NCI-H2171 (cell line): ENCODE measurements at regions not wholly inside any gene's neighbourhood (a gene's known extent, or its start where the extent isn't known, plus 50 kb on each side); places are given as distances from the start of the nearest gene placed in this dataset.

Experiments used
- DNase-seq: peaks from one replicate; lab custom pipeline; 2025; lab: John Stamatoyannopoulos, UW

DNA sequence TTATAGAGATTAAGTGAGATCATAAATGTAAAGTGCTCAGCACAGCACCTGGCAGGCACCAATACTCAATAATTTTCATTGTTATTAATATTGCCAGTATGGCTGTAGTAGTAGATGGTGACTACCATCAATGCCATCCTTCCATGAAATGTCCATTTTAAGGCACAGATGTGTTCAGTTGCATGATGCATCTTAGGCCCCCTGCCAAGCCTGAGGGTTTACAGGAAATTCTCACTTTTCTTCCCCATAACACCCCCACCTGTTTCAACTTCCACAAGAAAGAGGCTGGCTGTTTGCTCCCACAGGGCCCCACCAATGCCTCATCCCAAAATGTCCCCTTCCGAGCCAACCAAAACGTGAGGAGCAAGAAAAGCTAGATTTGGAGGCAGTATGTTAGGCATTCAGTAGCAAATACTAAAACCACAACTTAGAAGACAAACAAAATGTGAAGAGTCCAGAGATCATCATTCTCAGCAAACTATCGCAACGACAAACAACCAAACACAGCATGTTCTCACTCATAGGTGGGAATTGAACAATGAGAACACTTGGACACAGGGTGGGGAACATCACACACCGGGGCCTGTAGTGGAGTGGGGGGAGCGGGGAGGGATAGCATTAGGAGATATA is 110.6 kb upstream of the NHSL1 start:
- no peak for DNase-seq

DNA sequence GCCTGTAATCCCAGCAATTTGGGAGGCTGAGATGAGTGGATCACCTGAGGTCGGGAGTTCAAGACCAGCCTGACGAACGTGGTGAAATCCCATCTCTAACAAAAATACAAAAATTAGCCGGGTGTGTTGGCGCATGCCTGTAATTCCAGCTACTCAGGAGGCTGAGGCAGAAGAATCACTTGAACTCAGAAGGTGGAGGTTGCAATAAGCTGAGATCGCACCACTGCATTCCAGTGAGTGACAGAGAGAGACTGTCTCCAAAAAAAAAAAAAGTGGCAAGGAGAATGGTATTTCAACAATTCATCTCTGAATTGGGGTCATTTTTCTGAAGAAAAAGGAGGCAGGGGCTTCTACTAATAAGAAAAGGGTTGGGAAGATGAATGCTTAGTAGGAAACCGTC is 111.5 kb upstream of the NHSL1 start:
- no peak for DNase-seq

DNA sequence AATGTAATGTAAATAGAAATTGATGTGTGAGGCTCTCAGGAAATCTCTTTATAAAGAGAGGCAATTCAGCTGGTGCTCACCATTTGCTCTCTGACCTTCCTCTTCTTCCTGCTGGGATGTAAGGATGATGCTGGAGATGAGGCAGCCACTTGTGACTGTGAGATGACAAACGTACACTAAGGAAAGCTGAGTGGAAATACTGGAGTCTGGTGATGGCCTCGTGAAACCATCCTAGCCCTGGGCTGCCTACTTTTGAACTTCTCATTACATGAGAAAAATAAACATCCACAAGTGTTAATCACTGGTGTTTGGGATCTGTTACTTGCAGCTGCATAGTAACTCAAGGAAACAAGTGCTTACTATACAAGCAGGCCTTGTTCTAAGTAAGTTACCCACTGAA is 114.9 kb upstream of the NHSL1 start:
- no peak for DNase-seq

DNA sequence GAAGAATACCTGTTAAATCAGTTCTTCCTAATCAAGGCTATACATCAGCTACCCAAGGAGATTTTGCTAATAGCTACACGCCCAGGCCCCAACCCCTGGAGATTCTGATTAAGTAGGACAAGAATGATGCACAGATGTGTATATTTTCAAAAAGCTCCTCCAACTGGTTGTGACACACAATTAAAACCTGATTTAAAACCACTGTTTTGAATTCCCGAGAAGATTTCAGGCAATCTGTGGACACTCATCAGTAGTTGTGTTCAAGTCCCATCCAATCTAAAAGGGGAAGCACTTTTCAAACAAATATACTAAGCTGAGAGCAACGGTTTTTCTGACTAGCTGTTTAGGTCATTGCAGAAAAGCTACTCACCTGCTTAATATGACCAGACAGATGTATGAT is 118.9 kb upstream of the NHSL1 start:
- no peak for DNase-seq

DNA sequence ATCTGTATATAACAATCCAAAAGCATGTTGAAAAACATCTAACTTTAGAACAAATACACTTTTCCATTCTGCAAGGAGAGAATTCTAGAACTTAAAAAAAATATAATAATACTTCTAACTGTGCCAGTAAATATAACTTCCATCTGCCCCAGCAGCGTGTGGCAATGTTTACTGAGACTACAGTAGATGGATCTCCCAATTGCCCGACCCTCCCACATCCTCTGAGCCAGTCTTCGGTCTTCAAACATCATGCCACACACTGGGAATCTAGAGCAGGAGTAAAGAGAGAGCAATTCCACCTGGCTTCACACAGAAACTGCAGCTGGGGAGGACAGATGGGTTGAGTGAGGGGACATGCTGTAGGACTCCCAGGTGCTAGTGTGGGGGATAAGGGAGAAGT is 121.3 kb upstream of the NHSL1 start:
- peak; percentile 19 for DNase-seq

DNA sequence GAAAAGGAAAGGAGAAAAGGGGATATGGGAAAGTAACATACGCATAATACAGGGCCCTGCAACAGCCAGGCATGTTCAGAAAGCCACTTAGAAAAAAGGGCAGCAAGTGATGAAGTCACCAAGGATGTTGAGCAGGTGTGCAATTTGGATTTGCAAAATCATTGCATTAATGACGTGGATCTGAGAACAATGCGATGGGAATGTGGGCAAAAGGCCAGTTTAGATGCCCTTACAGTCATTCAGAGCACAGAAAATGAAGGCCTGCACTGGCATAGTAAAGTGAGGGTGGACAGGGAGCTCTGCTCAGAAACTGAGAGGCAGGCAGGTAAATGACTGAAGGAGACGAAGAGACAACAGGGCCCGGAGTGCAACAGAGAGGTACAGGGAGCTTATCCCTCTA is 123.7 kb upstream of the NHSL1 start:
- DNase-seq = no peak

DNA sequence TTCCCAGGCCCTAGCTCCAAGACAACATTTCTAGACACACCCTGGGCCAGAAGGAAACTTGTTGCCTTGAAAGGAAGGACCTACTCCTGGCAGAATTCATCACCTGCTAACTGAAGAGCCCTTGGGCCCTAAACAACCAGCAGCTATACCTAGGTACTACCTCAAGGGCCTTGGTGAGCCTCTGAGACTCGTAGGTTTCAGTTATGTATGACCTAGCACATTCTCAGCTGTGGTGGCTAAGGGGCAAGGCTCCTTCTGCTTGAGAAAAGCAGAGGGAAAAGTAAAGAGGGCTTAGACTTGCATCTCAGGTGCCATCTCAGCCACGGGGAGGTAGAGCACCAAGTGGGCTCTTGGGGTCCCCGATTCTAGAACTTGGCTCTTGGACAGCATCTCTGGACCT is 132.3 kb upstream of the NHSL1 start:
- no peak for DNase-seq

DNA sequence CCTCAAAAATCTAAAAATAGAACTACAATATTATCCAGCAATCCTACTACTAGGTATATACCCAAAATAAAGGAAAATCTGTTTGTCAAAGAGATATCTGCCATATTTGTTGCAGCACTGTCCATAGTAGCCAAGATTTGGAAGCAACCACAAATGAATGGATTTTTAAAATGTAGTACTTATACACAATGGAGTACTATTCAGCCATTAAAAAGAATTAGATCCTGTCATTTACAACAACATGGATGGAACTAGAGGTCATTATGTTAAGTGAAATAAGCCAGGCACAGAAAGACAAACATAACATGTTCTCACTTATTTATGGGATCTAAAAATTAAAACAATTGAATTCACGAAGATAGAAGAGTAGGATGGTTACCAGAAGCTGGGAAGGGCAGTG is 135.7 kb upstream of the CCDC28A start:
- DNase-seq = no peak

DNA sequence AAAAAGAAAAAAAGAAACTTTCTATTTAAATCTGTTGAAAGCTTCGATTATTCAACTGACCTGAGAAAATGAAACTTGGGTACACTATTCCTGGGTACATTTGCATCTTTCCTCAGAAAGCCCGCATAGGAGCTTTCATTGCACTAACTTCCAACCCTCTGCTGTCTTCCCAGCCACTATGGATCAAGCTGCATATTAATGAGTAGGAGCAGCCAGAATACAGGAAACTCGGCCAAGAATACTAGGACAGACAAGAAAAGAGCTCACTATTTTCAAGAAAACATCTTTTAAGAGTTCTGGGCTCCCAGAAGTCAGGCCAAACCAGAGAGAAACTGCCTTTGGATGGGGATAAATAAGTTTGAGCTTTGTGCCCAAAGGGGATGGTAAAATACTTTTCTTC is 135.0 kb upstream of the CCDC28A start:
- no peak for DNase-seq

DNA sequence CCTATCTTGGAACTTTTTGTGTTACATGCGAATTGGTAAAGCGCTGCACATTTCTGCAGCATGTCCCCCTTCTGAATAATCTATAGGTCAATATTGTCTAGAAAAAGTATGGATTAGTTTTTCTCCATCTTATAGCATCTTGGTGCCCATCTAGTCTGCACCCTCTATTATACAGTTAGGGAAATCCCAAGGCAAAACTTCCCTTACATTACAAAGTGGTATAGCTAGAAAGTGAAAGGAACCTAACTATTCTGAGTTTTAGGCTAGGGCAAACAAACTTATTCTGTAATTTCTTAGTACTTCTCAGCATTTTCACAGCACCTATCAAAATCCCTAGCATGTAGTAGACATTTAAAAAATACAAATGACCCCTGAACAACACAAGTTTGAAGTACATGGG is 133.5 kb upstream of the CCDC28A start:
- DNase-seq = no peak

DNA sequence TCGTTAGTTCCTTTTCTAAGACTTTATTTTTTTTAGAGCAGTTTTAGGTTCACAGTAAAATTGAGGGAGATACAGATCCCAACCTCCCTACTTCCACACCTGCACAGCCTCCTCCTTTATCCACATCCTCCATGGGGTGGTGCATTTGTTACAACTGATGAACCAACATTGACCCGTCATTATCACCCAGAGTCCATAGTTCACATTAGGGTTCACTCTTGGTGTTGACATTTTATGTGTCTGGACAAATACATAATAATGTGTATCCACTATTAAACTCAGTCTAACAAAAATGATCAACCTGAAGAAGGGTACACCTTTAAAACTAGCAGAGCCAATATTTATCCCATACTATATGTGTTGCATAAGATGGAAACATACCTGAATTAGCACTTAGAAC is 130.4 kb upstream of the CCDC28A start:
- no peak for DNase-seq

DNA sequence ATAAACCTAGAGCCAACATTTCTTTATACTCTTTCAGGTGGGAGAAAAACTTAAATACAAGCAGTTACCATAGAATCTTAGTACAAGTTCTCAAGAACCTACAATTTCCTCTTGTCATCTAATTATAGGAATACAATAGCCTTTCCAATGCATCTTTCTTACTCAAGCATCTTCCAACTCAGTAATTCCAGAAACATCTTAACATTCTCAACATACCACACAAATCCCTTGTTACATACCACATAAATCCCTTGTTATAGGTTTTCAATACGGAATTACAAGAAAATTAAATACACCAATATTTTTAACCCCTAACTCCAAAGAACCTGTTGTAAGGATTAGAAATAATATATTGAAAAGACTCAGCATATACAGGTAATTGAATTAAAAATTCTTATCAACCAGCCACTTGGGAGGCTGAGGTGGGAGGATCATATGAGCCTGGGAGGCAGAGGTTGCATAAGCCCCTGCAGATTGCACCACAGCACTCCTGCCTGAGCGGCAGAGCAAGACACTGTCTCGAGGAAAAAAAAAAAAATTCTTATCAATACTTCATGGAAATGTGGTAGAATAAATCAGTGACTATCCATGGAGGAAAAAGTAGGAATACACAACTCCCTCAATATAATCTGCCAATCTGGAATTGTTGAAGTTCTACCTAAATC is 127.5 kb upstream of the CCDC28A start:
- DNase-seq = no peak

DNA sequence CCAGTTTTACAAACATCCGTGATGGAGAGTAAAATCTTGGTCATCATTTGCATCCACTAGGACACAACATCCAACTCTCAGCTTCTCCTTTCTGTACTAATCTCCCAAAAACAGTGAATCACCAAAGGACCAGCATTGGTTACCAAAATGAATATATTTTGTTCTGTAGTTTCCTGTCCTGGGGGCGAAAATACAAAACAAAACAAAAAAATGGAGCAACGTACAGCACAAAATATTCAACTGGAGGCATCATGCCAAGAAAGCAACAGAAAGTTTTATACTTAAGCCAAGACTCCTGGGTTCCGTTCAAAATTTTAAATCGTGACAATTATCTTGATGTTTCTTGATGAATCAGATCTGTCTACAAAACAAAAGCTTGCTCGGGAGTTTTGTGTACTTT is 126.6 kb upstream of the CCDC28A start:
- no peak for DNase-seq

DNA sequence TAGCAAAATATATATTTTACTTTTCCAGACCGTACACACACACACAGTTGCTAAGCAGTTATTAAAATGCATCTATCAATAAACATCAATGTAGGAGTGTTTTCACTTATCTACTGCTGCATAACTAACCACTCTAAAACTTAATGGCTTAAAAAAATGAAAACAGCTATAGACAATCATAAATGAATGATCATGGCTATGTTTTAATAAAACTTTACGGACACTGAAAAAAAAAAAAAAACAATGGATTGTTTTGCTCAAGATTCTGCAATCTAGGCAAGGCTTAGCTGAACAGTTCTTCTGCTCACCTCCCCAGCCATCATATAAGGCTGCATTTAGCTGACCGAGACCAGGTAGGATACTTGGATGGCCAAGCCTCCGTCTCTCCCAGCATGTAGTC is 125.4 kb upstream of the CCDC28A start:
- no peak for DNase-seq

DNA sequence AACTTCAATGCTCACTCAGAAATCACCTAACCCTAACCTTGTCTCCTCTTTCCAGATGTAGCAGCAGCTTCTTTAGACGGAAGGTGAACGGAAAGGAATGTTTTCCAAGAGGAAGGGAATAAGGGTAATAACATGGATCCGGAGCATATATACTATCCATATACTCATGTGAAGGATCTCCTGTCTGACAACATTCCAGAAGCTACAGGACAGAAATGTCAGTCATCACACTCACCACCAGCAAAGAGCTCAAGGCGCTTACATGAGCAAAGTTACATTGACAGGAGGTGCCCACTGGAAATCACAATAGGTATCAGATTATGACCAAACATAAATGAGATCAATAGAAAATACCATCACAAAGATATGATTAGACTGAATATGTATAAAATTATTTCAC is 122.1 kb upstream of the CCDC28A start:
- no peak for DNase-seq

DNA sequence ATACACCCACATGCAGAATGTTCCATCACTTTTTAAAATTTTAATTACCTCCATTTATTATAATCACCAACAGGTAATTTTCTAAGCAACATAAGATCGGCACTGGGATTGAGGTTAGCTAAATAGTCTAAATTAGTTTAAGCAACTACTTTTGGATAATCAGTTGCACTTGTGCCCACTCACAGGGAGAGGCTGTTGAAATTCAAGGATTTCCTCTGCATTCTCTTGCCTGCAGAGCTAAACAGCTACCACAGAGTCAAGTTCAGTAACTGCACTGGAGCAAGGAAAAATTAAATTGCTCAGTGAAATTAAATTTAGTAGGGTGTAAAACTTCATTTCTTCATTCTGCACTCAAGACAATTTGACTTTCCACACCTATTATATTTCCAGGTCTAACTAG is 120.7 kb upstream of the CCDC28A start:
- no peak for DNase-seq

DNA sequence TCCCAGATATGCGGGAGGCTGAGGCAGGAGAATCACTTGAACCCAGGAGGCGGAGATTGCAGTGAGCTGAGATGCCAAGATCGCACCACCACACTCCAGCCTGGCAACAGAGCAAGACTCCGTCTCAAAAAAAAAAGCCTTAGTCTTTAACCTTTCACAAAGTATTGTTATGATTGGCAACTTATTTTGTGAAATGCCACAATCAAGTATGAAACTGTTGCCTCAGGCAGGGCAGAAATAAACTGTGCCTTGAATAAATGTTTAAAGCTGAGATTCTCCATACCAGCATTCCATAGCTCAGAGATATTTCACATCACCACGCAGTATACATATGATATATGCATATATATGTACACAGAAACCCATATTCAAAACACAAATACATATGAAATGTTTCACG is 120.1 kb upstream of the CCDC28A start:
- no peak for DNase-seq

DNA sequence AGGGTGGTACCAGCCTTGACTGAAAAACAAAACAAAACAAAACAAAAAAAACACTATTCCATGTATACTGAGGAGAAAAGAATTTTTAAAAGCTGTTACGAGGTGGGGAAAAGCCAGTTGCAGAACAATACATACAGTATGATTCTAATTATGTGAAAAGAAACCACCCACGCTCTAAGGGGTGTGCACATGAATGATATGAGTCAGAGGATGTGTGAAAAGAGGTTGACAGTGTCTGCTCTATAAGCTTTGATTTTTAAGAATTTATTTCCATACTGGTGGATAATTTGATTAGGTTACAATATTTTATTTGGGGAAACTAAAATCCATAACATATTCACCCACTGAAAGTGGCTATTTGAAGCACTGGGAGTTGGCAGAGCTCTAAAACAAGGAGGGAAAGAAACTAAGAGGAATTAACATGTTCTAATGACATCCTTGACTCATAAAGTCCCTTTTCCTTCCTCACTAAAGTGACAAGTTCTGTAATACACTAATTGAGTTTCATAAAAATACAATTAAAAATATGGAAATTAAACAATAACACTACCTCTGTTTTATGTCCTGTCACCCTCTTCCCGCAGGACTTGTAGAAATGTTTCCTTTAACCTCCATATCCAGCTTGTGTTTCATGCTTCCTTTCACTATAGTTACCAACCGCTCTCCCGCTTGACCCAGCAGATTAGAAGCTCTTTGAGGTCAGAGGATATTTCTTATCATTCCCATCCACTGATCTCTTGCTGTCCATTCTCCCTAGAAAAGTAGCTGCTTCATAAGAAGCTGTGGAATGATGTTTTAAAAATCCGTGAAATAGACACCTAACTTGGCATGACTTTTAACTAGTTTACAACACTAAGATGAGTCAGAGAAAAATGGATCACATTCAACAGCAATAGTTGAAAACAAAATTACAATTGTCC is 118.6 kb upstream of the CCDC28A start:
- DNase-seq = no peak

DNA sequence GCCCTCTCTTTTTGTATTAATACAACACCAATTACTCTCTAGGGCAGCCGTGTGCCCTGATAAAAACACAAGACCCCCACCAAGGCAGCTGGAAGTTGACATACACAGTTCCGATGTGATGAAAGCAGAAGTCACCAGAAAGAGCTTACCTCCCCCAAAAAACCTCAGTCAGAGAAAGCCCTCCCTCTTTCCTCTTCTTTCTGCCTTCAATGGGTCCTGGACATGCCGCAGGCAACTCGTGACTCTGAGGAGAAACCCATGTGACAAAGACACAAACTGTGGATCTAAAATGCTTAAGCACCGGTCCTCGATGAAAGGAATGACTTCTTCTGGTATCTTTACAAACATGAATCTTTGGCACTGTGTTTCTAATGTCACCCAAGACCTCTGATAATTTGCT is 117.7 kb upstream of the CCDC28A start:
- no peak for DNase-seq

DNA sequence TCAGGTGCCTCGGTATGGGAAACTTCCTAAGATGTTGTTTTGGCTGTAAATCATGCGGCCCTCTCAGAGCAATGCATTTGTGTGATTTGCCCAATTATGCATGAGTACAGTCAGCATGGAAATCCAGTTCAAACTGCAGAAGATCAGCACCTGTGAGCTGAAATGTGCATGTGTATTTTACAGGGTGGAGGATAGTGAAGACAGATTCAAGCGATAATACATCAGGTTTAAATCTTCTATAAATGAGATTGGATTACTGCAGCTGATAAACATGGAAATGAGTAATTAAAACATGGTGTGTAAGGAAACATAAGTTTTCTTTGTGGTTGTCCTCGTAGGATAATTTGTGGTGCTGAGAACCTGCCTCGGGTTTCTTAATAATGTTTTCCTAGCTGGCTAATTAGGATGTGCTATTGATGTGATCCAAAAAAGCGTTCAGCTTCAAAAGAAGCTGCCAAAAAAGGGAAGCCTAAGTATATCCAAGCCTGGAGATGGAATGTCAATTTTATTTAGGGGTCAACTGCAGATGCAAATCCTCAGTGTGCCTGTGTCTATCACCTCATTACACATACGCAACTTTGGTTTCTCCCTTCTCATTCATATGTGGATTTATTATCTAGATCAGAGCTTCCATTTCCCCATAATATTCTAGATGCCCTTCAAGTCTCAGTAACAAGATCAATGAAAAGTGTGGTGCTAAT is 117.1 kb upstream of the CCDC28A start:
- DNase-seq = no peak

DNA sequence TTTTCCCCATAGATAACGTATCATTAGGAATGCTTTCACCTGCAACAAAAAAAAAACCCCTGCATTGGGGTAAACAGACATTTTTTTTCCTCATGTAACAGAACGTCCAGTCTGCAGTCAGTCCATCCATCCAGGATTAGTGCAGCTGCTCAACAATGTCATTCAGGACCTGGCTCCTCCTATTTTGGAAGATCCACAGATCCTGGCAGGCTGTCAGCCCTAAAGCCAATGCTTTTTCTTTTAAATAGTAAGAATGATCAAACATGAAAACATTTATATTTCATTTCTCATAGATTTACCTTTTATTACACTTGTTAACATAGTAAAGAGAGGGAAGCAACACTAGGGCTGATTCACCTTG is 116.5 kb upstream of the CCDC28A start:
- no peak for DNase-seq

DNA sequence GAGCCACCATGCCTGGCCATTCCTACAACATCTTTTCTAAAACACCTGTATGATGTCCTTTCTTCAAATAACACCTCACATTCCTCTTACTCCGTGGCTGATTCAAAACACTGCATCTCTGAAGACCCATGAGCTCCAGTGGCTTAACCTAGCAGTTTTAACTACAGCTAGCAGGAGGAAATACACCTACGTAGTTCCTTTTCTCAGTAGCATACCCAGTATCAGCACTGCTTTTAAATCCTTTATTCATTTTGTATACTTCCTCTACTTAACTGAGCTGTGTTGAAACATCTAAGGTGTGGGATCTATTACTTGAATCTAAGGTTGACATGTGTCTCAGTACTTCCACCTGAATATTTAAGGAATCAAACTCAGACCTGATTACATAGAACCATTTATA is 113.6 kb upstream of the CCDC28A start:
- no peak for DNase-seq

DNA sequence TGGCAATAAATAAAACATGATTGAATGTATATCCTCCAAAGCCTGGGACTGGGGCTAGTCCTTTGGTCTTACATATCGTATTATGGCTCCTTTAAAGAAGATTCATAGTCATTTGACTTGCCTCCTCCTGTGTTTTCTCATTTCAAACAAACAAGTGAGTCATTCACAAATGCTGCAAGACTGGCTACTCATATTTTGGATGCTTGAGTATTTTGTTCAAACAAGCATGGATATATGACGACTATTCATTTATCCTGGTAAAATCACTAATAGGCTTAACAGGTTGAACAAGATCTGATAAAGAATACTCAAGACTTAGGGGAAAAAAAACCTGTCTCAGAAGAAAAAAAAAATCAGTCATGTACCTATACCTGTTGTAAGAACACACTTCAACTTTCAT is 111.1 kb upstream of the CCDC28A start:
- no peak for DNase-seq
